Esophagus squamous epithelium (tissue), 5 donors: ENCODE measurements at regions not wholly inside any gene's neighbourhood (a gene's known extent, or its start where the extent isn't known, plus 50 kb on each side); places are given as distances from the start of the nearest gene placed in this dataset.
A peak's percentile ranks its signal among the peaks of the same experiment; 100 is the strongest.
"Not testable (repeated sequence)": the region's sequence is repeated elsewhere in the genome, so short reads cannot be mapped to it uniquely, and the experiment has no call there.

Experiments used
- DNase-seq: peaks from one replicate; lab custom pipeline; 2025; lab: John Stamatoyannopoulos, UW
- H3K27ac ChIP-seq, 4 donors: fragments of 200-600 bp; sonication (generic); one replicate each; pipeline ENCODE4 v1.5.1; 2016 to 2019; ENCODE audit warnings: mild to moderate bottlenecking in 1 of 4
- H3K27me3 ChIP-seq, 4 donors: fragments of 200-600 bp; sonication (generic); 1 replicate in 3 of 4; 2 replicates in 1 of 4; pipeline versions ENCODE4 v1.5.1 to v1.6.0; 2017 to 2021; ENCODE audit warnings: antibody characterized with exemption in 1 of 4
- H3K36me3 ChIP-seq, 3 donors: fragments of 200-600 bp; sonication (generic); one replicate each; pipeline ENCODE4 v1.5.1; 2016 to 2019
- H3K4me1 ChIP-seq, 3 donors: fragments of 200-600 bp; sonication (generic); one replicate each; pipeline ENCODE4 v1.5.1; 2017 to 2019
- H3K4me3 ChIP-seq, 4 donors: fragments of 200-600 bp; sonication (generic); 1 replicate in 3 of 4; 2 replicates in 1 of 4; pipeline ENCODE4 v1.5.1; 2016 to 2019; ENCODE audit warnings: mild to moderate bottlenecking in 2 of 4, moderate library complexity in 1 of 4
- H3K9me3 ChIP-seq, 3 donors: fragments of 200-600 bp; sonication (generic); one replicate each; pipeline ENCODE4 v1.5.1; 2016 to 2019
- POLR2A ChIP-seq, 4 donors: fragments of 450-650 bp; IDR thresholded peaks; one replicate each; pipeline ENCODE4 v1.6.1; 2017; ENCODE audit warnings: antibody characterized with exemption in 4 of 4, mild to moderate bottlenecking in 4 of 4, moderate library complexity in 3 of 4
- WGBS, 2 donors: methylation state at CpG; one replicate each; pipeline ENCODE4 v1.1.5; 2018; 5-methylcytosine and 5-hydroxymethylcytosine counted together
- intact Hi-C: fragments of 100-400 bp; cut with DNase I; formaldehyde crosslinking; loops from one replicate; pipeline ENCODE4 v1.15.0; 2022
- TF ChIP-seq, protein P1 (sequence below), 6 experiments: fragments of 450-650 bp in 4 of 6; fragments of 200-600 bp in 2 of 6; sonication (generic) in 2 of 6; IDR thresholded peaks; one replicate each; pipeline ENCODE4 v1.5.1; 2016 to 2019; ENCODE audit warnings: antibody characterized with exemption in 6 of 6, mild to moderate bottlenecking in 4 of 6, moderate library complexity in 4 of 6
- donor health status: DM: yes; HTN: yes; CAD: no.

DNA sequence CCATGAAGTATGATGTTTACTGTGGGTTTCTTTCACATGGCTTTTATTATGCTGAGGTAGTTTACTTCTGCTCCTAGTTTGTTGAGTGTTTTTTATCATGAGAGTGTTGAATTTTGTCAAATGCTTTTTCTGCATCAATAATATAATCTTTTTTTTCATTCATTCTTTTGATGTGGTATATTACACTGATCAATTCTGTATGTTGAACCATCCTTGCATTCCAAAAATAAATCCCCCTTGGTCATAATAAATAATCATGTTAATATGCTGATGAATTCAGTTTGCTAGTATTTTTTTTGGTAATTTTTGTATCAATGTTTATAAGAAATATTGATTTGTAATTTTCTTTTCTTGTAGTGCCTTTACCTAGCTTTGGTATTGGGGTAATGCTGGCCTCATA, 97.9 kb upstream of the ZNF648 start:
- Histone ChIP-seq H3K4me3 (no peak overlapping the region), H3K27me3 (no peaks in the 10 kb centered on the region), H3K27ac (no peak overlapping the region), H3K9me3 (peaks cover 0 to 11% (median 9%) of the 10 kb centered on the region in 3 donors), H3K36me3 (no peaks in the 10 kb centered on the region), H3K4me1 (peaks cover 6 to 17% (median 9%) of the 10 kb centered on the region in 3 donors)
- intact Hi-C loops: no loop called here
- TF ChIP-seq, protein P1, sequence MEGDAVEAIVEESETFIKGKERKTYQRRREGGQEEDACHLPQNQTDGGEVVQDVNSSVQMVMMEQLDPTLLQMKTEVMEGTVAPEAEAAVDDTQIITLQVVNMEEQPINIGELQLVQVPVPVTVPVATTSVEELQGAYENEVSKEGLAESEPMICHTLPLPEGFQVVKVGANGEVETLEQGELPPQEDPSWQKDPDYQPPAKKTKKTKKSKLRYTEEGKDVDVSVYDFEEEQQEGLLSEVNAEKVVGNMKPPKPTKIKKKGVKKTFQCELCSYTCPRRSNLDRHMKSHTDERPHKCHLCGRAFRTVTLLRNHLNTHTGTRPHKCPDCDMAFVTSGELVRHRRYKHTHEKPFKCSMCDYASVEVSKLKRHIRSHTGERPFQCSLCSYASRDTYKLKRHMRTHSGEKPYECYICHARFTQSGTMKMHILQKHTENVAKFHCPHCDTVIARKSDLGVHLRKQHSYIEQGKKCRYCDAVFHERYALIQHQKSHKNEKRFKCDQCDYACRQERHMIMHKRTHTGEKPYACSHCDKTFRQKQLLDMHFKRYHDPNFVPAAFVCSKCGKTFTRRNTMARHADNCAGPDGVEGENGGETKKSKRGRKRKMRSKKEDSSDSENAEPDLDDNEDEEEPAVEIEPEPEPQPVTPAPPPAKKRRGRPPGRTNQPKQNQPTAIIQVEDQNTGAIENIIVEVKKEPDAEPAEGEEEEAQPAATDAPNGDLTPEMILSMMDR (IDR thresholded peaks at IDR 0.05): no peak
- no peak for TF ChIP-seq POLR2A (IDR thresholded peaks at IDR 0.05)
- DNase-seq: no peak

- TF ChIP-seq, protein P1 (IDR thresholded peaks at IDR 0.05): no peak
- TF ChIP-seq POLR2A (IDR thresholded peaks at IDR 0.05): no peak
- peaks cover 0 to 11% (median 9%) of the 10 kb centered on the region in 3 donors for H3K9me3 ChIP-seq
- intact Hi-C loops: no loop called here
- H3K36me3 ChIP-seq: no peaks in the 10 kb centered on the region
- no peak overlapping the region for H3K27ac ChIP-seq
- no peaks in the 10 kb centered on the region for H3K27me3 ChIP-seq
- 67 to 77% methylated on average over 2 of the region's 2 CpGs for WGBS, 2 donors
- H3K4me3 ChIP-seq: no peak overlapping the region
- no peaks in the 10 kb centered on the region for H3K4me1 ChIP-seq
- no peak for DNase-seq
Observed at GRCh38 chr1:182157187-182157586, 95.7 kb upstream of the ZNF648 start.

GRCh38 chr1:182154425-182154824, 92.9 kb upstream of the ZNF648 start:
- intact Hi-C loops, DNase-seq, H3K9me3 ChIP-seq, H3K4me3 ChIP-seq, H3K27ac ChIP-seq, H3K36me3 ChIP-seq, H3K4me1 ChIP-seq, H3K27me3 ChIP-seq: not testable (repeated sequence)
- 80 to 94% methylated on average over 1 of the region's 1 CpG for WGBS, 2 donors

DNA sequence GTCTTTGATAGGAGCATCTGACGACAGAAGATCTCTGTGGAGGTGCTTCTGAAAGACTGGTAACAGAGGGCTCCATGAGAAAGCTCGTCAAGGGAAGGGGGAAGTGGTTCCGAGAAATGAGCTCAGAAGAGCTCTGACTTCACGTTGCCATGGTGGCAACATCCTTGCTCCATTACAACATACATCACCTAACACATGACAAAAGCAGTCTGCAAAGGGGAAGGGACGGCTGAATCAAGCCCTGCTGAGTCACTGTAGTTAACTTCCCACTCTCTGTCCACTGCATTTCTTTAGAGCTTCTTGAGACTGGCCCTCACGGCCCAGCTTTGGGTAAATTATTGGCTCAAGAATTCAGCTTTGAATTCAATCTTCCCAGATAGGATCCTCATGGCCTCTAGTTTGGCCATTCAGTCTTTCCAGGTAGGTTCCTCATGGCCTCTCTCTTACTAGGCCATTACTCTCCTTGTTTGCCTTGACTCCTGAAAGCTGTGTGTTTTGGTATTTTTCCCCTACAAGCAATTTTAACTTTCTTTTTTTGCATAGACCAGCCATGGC, 88.0 kb upstream of the ZNF648 start:
- 56 to 72% methylated on average over 6 of the region's 6 CpGs for WGBS, 2 donors
- intact Hi-C loops: loop anchor here (10.0 kb wide), 1 partner anchor 145 kb away; no protein-coding TSS in a partner anchor

DNA sequence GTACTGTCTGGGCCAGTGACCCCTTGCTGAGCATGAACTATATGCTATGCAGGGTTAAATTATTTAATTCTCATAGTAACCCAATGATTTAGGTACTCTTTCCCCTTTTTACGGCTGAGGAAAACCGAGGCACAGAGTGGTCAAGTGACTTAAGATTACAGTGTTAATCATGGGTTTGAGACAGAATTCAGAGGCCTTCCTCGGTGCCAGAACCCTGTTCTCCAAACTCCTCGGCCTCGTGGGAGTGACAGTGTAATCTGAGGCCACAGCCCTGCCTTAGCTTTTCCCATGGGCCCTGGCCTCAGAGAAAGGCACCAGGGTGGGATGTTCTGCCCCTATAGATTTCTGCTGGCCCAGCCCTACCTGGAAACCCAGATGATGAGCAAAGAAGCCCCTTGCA, 86.4 kb upstream of the ZNF648 start:
- 76 to 94% methylated on average over 5 of the region's 5 CpGs for WGBS, 2 donors
- H3K27ac ChIP-seq: peak overlapping the region in 2 of 4 donors; percentile 8 to 57

More for the DNA sequence above, 88.0 kb upstream of the ZNF648 start:
- no peaks in the 10 kb centered on the region for H3K9me3 ChIP-seq
- TF ChIP-seq POLR2A (IDR thresholded peaks at IDR 0.05): no peak
- TF ChIP-seq, protein P1 (IDR thresholded peaks at IDR 0.05): no peak
- H3K27me3 ChIP-seq: no peaks in the 10 kb centered on the region
- H3K36me3 ChIP-seq: no peaks in the 10 kb centered on the region
- H3K4me1 ChIP-seq: peaks cover 3 to 27% (median 27%) of the 10 kb centered on the region in 3 donors
- no peak for DNase-seq
- H3K27ac ChIP-seq: peak overlapping the region in 3 of 4 donors; percentile 33 to 61 (median 45)
- H3K4me3 ChIP-seq: no peak overlapping the region

More for the DNA sequence above, 86.4 kb upstream of the ZNF648 start:
- intact Hi-C loops: loop anchor here (10.0 kb wide), 1 partner anchor 147 kb away; no protein-coding TSS in a partner anchor
- no peak for DNase-seq
- no peaks in the 10 kb centered on the region for H3K36me3 ChIP-seq
- no peak overlapping the region for H3K4me3 ChIP-seq
- TF ChIP-seq, protein P1 (IDR thresholded peaks at IDR 0.05): no peak
- TF ChIP-seq POLR2A (IDR thresholded peaks at IDR 0.05): no peak
- H3K27me3 ChIP-seq: no peaks in the 10 kb centered on the region
- no peaks in the 10 kb centered on the region for H3K9me3 ChIP-seq
- H3K4me1 ChIP-seq: peaks cover 19 to 43% (median 40%) of the 10 kb centered on the region in 3 donors
